Activated B cell treated with CpG ODN at 0.5 μM for 24 hours (primary cell): ENCODE measurements at regions not wholly inside any gene's neighbourhood (a gene's known extent, or its start where the extent isn't known, plus 50 kb on each side); places are given as distances from the start of the nearest gene placed in this dataset.

Experiments
- ATAC-seq: fragments of 200-7000 bp; cut with Tn5 transposase; one replicate; pipeline ENCODE4 v1.10.0; 2021; ENCODE audit warnings: low read depth, mild to moderate bottlenecking, moderate library complexity
- CTCF ChIA-PET: fragments of 350-600 bp; sonication (Branson Sonifier 250); formaldehyde crosslinking; loops from one replicate; lab custom pipeline; 2021; ENCODE audit warnings: antibody characterized with exemption; lab: Charles Lee
- POLR2A ChIA-PET: fragments of 350-600 bp; sonication (Branson Sonifier 250); formaldehyde crosslinking; loops from one replicate; lab custom pipeline; 2021; ENCODE audit warnings: antibody characterized with exemption; lab: Charles Lee
- DNase-seq: peaks from one replicate; pipeline ENCODE4 v3.0.0; 2022
- H3K27ac Mint-ChIP-seq: one replicate; pipeline ENCODE4 v1.8.0; 2020; ENCODE audit warnings: mixed read lengths
- H3K27me3 Mint-ChIP-seq: one replicate; pipeline ENCODE4 v1.8.0; 2021; ENCODE audit warnings: mixed read lengths
- H3K36me3 Mint-ChIP-seq: one replicate; pipeline ENCODE4 v1.8.0; 2021; ENCODE audit warnings: low read depth, mixed read lengths
- H3K4me1 Mint-ChIP-seq: one replicate; pipeline ENCODE4 v1.8.0; 2021; ENCODE audit warnings: mixed read lengths
- H3K4me3 Mint-ChIP-seq: one replicate; pipeline ENCODE4 v1.8.0; 2020; ENCODE audit warnings: mild to moderate bottlenecking, mixed read lengths
- H3K9me3 Mint-ChIP-seq: one replicate; pipeline ENCODE4 v1.8.0; 2020; ENCODE audit warnings: mixed read lengths
- intact Hi-C: fragments of 100-400 bp; cut with micrococcal nuclease; formaldehyde crosslinking; loops from one replicate; pipeline ENCODE4 v1.15.1; 2024
- TF ChIP-seq, protein P1 (sequence below): fragments of 200-600 bp; IDR thresholded peaks from one replicate; pipeline ENCODE4 v1.8.0; 2022; ENCODE audit warnings: antibody characterized with exemption, mild to moderate bottlenecking

DNA sequence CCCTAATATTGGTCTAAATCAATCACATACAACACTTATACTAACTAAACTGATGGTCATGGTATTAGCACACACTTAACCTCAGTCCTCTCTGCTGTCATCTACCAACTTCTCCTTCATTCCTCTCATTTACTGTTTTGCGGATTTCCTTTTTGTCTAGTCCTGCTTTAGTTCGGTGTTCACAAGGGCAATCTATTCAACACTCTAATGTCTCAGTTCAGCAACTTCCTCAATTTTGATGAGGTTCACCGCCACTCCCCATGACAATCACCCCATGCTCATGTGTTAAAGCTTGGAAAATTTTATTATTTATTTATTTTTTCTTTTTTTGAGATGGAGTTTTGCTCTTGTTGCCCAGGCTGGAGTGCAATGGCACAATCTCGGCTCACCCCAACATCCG lies 301.1 kb downstream of the PTPRC start:
- no peaks in the 10 kb centered on the region for H3K27me3 Mint-ChIP-seq
- no peak for DNase-seq
- no peak for ATAC-seq
- no peak overlapping the region for H3K27ac Mint-ChIP-seq
- H3K4me1 Mint-ChIP-seq = peaks cover 25% of the 10 kb centered on the region
- H3K9me3 Mint-ChIP-seq = peaks cover 2% of the 10 kb centered on the region
- CTCF ChIA-PET = no interaction called here
- TF ChIP-seq, protein P1, sequence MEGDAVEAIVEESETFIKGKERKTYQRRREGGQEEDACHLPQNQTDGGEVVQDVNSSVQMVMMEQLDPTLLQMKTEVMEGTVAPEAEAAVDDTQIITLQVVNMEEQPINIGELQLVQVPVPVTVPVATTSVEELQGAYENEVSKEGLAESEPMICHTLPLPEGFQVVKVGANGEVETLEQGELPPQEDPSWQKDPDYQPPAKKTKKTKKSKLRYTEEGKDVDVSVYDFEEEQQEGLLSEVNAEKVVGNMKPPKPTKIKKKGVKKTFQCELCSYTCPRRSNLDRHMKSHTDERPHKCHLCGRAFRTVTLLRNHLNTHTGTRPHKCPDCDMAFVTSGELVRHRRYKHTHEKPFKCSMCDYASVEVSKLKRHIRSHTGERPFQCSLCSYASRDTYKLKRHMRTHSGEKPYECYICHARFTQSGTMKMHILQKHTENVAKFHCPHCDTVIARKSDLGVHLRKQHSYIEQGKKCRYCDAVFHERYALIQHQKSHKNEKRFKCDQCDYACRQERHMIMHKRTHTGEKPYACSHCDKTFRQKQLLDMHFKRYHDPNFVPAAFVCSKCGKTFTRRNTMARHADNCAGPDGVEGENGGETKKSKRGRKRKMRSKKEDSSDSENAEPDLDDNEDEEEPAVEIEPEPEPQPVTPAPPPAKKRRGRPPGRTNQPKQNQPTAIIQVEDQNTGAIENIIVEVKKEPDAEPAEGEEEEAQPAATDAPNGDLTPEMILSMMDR = no peak
- intact Hi-C loops = loop anchor here (2.0 to 5.0 kb wide), 3 partner anchors 15 to 1028 kb away; no protein-coding TSS in a partner anchor
- H3K36me3 Mint-ChIP-seq = peaks cover 3% of the 10 kb centered on the region
- POLR2A ChIA-PET = no interaction called here
- H3K4me3 Mint-ChIP-seq = no peak overlapping the region

DNA sequence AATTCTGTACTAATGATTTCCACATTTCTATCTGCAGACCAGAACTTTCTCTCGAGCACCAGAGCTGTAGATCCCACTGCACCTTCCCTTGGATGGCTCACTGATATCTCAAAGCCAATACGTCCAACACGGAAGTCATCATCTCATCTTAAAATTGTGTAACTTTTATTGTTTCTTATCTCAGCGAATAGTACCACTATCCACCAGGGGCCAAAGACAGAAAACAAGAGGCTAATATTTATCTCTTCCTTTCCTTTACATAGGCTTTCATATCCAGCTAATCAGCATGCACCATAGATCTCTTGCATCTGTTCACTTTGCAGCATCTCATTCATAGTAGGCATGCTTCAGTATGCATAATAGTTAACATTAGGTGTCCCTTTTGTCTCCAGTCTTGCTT lies 303.6 kb downstream of the PTPRC start:
- ChIA-PET CTCF (no interaction called here), POLR2A (no interaction called here)
- ATAC-seq (no peak), DNase-seq (no peak)
- Mint-ChIP-seq H3K4me1 (peaks cover 13% of the 10 kb centered on the region), H3K4me3 (no peak overlapping the region), H3K36me3 (no peaks in the 10 kb centered on the region), H3K27me3 (no peaks in the 10 kb centered on the region), H3K9me3 (peaks cover 2% of the 10 kb centered on the region), H3K27ac (no peak overlapping the region)
- TF ChIP-seq, protein P1 = no peak
- intact Hi-C loops = no loop called here

DNA sequence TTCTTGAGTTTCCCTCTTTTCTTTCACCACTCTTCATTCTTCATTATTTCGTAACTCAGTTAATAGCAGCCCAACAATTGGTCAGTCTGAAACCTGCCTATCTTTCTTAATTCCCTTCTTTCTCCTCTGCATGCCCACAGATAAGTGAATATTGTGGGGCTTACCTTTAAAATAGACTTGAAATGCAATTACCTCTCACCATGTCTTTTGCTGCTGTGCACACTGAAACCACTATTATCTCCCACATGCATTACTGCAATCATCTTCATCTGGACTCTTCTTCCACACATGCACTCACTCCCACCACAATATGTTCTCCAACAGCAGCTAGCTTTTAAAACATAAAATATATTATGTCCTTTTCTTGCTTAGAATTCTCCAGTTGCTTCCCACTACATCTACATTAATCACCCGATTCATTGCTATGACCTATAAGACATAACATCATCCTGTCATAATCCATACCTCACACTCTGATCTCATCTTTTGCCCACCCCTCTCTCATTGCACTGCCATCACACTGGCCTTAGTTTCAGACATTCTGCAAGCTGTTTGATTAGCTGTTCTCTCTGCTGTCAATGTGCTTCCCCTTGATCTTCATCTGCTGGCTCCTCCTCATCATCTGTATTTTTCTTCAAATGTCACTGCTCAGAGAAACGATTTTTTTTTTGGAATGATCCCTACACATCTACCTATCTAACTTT lies 304.8 kb downstream of the PTPRC start:
- H3K27me3 Mint-ChIP-seq = no peaks in the 10 kb centered on the region
- peaks cover 8% of the 10 kb centered on the region for H3K4me1 Mint-ChIP-seq
- ATAC-seq = no peak
- POLR2A ChIA-PET = no interaction called here
- TF ChIP-seq, protein P1 = no peak
- no peak overlapping the region for H3K4me3 Mint-ChIP-seq
- H3K27ac Mint-ChIP-seq = no peak overlapping the region
- H3K36me3 Mint-ChIP-seq = no peaks in the 10 kb centered on the region
- CTCF ChIA-PET = no interaction called here
- H3K9me3 Mint-ChIP-seq = peaks cover 2% of the 10 kb centered on the region
- intact Hi-C loops = no loop called here
- no peak for DNase-seq

DNA sequence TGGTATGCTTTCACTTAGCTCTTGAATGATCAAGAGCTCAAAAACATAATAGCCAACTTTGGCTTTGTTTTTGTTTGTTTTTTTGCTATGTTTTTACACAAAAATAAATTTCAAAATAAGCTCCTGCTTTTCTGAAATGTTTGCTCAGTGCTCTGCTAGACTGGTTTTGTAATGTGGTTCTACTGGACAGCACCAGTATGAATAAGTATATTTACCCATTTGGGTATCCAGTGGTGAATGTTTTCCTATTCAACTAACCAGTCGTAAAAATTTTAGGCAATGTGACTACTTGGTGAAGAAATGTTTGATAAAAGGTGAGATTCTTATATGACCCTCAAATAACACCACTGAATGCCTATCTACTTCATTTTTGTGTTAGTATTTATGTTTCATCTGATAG lies 308.6 kb downstream of the PTPRC start:
- CTCF ChIA-PET = no interaction called here
- Mint-ChIP-seq H3K27ac (no peak overlapping the region), H3K4me1 (no peaks in the 10 kb centered on the region), H3K9me3 (no peaks in the 10 kb centered on the region), H3K4me3 (no peak overlapping the region), H3K27me3 (no peaks in the 10 kb centered on the region), H3K36me3 (no peaks in the 10 kb centered on the region)
- intact Hi-C loops = no loop called here
- TF ChIP-seq, protein P1 = no peak
- no peak for ATAC-seq
- POLR2A ChIA-PET = no interaction called here
- DNase-seq = no peak

DNA sequence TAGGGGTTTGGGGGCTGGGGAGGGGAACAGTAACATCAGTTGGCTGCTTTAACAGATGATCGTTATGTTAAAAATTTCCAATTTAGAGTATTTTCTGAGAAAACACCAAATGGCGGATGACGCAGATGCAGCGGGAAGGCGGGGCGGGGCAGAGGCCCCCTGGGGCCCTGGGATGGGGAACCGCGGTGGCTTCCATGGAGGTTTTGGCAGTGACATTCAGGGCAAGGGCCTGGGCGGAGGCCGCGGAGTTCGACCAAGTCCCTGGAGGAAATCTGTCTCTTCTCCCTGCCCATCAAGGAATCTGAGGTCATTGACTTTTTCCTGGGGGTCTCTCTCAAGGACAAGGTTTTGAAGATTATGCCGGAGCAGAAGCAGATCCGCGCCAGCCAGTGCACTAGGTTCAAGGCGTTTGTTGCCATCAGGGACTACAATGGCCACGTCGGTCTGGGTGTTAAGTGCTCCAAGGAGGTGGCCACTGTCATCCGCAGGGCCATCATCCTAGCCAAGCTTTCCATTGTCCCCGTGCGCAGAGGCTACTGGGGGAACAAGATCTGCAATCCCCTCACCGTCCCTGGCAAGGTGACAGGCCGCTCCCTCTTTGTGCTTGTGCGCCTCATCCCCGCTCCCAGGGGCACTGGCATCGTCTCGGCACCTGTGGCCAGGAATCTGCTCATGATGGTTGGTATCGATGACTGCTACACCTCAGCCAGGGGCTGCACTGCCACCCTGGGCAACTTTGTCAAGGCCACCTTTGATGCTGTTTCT lies 310.2 kb downstream of the PTPRC start:
- ChIA-PET CTCF (no interaction called here), POLR2A (no interaction called here)
- DNase-seq (no peak), ATAC-seq (no peak)
- H3K9me3 Mint-ChIP-seq = no peaks in the 10 kb centered on the region
- no peaks in the 10 kb centered on the region for H3K4me1 Mint-ChIP-seq
- H3K36me3 Mint-ChIP-seq = no peaks in the 10 kb centered on the region
- H3K27me3 Mint-ChIP-seq = no peaks in the 10 kb centered on the region
- H3K4me3 Mint-ChIP-seq = no peak overlapping the region
- no peak overlapping the region for H3K27ac Mint-ChIP-seq
- intact Hi-C loops = no loop called here
- TF ChIP-seq, protein P1 = no peak
